ENCODE measurements at regions not wholly inside any gene's neighbourhood (a gene's known extent, or its start where the extent isn't known, plus 50 kb on each side); places are given as distances from the start of the nearest gene placed in this dataset.
"Not testable (repeated sequence)": the region's sequence is repeated elsewhere in the genome, so short reads cannot be mapped to it uniquely, and the experiment has no call there.

- no peak for DNase-seq (ENCODE audit: low read depth)
- H3K4me3 ChIP-seq (ENCODE audit: low read depth, low read length) = no peak overlapping the region
- no peak for TF ChIP-seq CTCF (conservative IDR thresholded peaks at IDR 0.05; ENCODE audit: low read depth, low read length)
Observed at GRCh38 chr16:13359835-13360234, 458.4 kb downstream of the SHISA9 start.

GRCh38 chr16:13372421-13372820, 471.0 kb downstream of the SHISA9 start:
- TF ChIP-seq CTCF (conservative IDR thresholded peaks at IDR 0.05; ENCODE audit: low read depth, low read length) = no peak
- no peak overlapping the region for H3K4me3 ChIP-seq (ENCODE audit: low read depth, low read length)
- no peak for DNase-seq (ENCODE audit: low read depth)

GRCh38 chr16:13376174-13376573, 474.8 kb downstream of the SHISA9 start:
- DNase-seq (ENCODE audit: low read depth) = no peak
- no peak overlapping the region for H3K4me3 ChIP-seq (ENCODE audit: low read depth, low read length)
- TF ChIP-seq CTCF (conservative IDR thresholded peaks at IDR 0.05; ENCODE audit: low read depth, low read length) = no peak

GRCh38 chr16:13377143-13377542, 475.7 kb downstream of the SHISA9 start:
- TF ChIP-seq CTCF (conservative IDR thresholded peaks at IDR 0.05; ENCODE audit: low read depth, low read length) = no peak
- H3K4me3 ChIP-seq (ENCODE audit: low read depth, low read length) = no peak overlapping the region
- DNase-seq (ENCODE audit: low read depth) = no peak

- TF ChIP-seq CTCF (conservative IDR thresholded peaks at IDR 0.05; ENCODE audit: low read depth, low read length) = peak; percentile 51
- H3K4me3 ChIP-seq (ENCODE audit: low read depth, low read length) = no peak overlapping the region
- DNase-seq (ENCODE audit: low read depth) = peak; percentile 35
Observed at GRCh38 chr16:13378151-13378550, 476.8 kb downstream of the SHISA9 start.

GRCh38 chr16:13379266-13379665, 477.9 kb downstream of the SHISA9 start:
- no peak for DNase-seq (ENCODE audit: low read depth)
- TF ChIP-seq CTCF (conservative IDR thresholded peaks at IDR 0.05; ENCODE audit: low read depth, low read length) = no peak
- no peak overlapping the region for H3K4me3 ChIP-seq (ENCODE audit: low read depth, low read length)

GRCh38 chr16:13385156-13386040, 484.0 kb downstream of the SHISA9 start:
- not testable (repeated sequence) for DNase-seq (ENCODE audit: low read depth); H3K4me3 ChIP-seq (ENCODE audit: low read depth, low read length)

Measured in epithelial cell of proximal tubule (primary cell).